ENCODE measurements at regions not wholly inside any gene's neighbourhood (a gene's known extent, or its start where the extent isn't known, plus 50 kb on each side); places are given as distances from the start of the nearest gene placed in this dataset.

DNA sequence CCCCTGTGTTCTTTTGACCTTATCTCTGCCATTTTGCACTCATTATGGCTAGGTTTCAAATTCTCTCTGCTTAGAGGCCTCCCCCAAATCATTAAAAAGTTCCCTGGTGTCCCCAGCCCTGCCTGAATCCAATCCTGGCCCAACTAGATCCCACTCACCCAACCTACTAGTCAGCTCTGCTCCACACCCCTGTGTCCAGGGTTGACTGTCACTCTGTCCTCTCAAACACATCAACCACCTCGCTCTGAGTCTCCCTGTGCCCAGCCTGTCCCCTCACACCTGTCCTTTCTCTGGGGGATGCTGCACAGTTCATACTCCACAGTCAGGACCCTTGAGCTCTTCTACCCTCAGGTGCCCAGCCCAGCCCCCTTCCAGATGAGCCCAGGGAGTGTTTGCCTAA lies 154.2 kb upstream of the SV2C start:
- TF ChIP-seq, protein P1, sequence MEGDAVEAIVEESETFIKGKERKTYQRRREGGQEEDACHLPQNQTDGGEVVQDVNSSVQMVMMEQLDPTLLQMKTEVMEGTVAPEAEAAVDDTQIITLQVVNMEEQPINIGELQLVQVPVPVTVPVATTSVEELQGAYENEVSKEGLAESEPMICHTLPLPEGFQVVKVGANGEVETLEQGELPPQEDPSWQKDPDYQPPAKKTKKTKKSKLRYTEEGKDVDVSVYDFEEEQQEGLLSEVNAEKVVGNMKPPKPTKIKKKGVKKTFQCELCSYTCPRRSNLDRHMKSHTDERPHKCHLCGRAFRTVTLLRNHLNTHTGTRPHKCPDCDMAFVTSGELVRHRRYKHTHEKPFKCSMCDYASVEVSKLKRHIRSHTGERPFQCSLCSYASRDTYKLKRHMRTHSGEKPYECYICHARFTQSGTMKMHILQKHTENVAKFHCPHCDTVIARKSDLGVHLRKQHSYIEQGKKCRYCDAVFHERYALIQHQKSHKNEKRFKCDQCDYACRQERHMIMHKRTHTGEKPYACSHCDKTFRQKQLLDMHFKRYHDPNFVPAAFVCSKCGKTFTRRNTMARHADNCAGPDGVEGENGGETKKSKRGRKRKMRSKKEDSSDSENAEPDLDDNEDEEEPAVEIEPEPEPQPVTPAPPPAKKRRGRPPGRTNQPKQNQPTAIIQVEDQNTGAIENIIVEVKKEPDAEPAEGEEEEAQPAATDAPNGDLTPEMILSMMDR (IDR thresholded peaks at IDR 0.05): no peak
- TF ChIP-seq EP300 (IDR thresholded peaks at IDR 0.05) (no peak), BHLHE40 (IDR thresholded peaks at IDR 0.05; ENCODE audit: low read depth, low read length) (no peak), CBX8 (IDR thresholded peaks at IDR 0.05) (no peak), NR3C1 (IDR thresholded peaks at IDR 0.05) (no peak), CEBPB (IDR thresholded peaks at IDR 0.05) (no peak), MAFK (IDR thresholded peaks at IDR 0.05; ENCODE audit: partially characterized antibody) (no peak), RFX5 (IDR thresholded peaks at IDR 0.05) (no peak), MAZ (IDR thresholded peaks at IDR 0.05; ENCODE audit: borderline replicate concordance, low read depth, low read length) (no peak)
- TF ChIP-seq, protein P2, sequence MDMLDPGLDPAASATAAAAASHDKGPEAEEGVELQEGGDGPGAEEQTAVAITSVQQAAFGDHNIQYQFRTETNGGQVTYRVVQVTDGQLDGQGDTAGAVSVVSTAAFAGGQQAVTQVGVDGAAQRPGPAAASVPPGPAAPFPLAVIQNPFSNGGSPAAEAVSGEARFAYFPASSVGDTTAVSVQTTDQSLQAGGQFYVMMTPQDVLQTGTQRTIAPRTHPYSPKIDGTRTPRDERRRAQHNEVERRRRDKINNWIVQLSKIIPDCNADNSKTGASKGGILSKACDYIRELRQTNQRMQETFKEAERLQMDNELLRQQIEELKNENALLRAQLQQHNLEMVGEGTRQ (IDR thresholded peaks at IDR 0.05): no peak
- TF ChIP-seq, protein P3, sequence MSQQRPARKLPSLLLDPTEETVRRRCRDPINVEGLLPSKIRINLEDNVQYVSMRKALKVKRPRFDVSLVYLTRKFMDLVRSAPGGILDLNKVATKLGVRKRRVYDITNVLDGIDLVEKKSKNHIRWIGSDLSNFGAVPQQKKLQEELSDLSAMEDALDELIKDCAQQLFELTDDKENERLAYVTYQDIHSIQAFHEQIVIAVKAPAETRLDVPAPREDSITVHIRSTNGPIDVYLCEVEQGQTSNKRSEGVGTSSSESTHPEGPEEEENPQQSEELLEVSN (IDR thresholded peaks at IDR 0.05; ENCODE audit: borderline replicate concordance, low read depth): no peak
- TF ChIP-seq, protein P4, sequence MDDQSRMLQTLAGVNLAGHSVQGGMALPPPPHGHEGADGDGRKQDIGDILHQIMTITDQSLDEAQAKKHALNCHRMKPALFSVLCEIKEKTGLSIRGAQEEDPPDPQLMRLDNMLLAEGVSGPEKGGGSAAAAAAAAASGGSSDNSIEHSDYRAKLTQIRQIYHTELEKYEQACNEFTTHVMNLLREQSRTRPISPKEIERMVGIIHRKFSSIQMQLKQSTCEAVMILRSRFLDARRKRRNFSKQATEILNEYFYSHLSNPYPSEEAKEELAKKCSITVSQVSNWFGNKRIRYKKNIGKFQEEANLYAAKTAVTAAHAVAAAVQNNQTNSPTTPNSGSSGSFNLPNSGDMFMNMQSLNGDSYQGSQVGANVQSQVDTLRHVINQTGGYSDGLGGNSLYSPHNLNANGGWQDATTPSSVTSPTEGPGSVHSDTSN (IDR thresholded peaks at IDR 0.05): no peak
